Lung (tissue), 11 donors: ENCODE measurements at regions not wholly inside any gene's neighbourhood (a gene's known extent, or its start where the extent isn't known, plus 50 kb on each side); places are given as distances from the start of the nearest gene placed in this dataset.

Experiments used
- ATAC-seq: fragments of 200-7000 bp; cut with Tn5 transposase; one replicate; pipeline ENCODE4 v1.9.1; 2020; ENCODE audit warnings: moderate number of reproducible peaks; ENCODE audit not compliant: insufficient read depth, low FRiP score
- DNase-seq, 3 donors: peaks; one replicate each; pipeline ENCODE4 v3.0.0-alpha.2; 2013 to 2017
- H3K27ac ChIP-seq, 2 donors: one replicate each; pipeline ENCODE4 v1.5.1; 2013; ENCODE audit warnings: mild to moderate bottlenecking in 2 of 2, moderate library complexity in 2 of 2, control low read depth in 1 of 2, inconsistent platforms in 1 of 2, low read depth in 1 of 2, low read length in 1 of 2
- H3K27me3 ChIP-seq, 3 donors: one replicate each; pipeline ENCODE4 v1.5.1; 2013; ENCODE audit warnings: low read length in 2 of 3; ENCODE audit not compliant: control insufficient read depth in 3 of 3, insufficient read depth in 3 of 3
- H3K36me3 ChIP-seq, 4 donors: one replicate each; pipeline ENCODE4 v1.5.1; 2013; ENCODE audit warnings: low read length in 4 of 4, mild to moderate bottlenecking in 1 of 4, moderate library complexity in 1 of 4; ENCODE audit not compliant: control insufficient read depth in 4 of 4, insufficient read depth in 4 of 4
- H3K4me1 ChIP-seq, 5 donors: one replicate each; pipeline ENCODE4 v1.5.1; 2013; ENCODE audit warnings: low read length in 5 of 5, mild to moderate bottlenecking in 2 of 5, moderate library complexity in 1 of 5; ENCODE audit not compliant: control insufficient read depth in 5 of 5, insufficient read depth in 5 of 5
- H3K4me3 ChIP-seq: one replicate; pipeline ENCODE4 v1.5.1; 2013; ENCODE audit warnings: mild to moderate bottlenecking, control low read depth, moderate library complexity
- H3K9ac ChIP-seq, 2 donors: one replicate each; pipeline ENCODE4 v1.5.1; 2013; ENCODE audit warnings: low read length in 2 of 2, control low read depth in 1 of 2; ENCODE audit not compliant: insufficient read depth in 1 of 2
- H3K9me3 ChIP-seq, 4 donors: one replicate each; pipeline ENCODE4 v1.5.1; 2013; ENCODE audit warnings: low read length in 3 of 4, mild to moderate bottlenecking in 1 of 4, moderate library complexity in 1 of 4; ENCODE audit not compliant: control insufficient read depth in 4 of 4, insufficient read depth in 3 of 4
- CTCF ChIP-seq: IDR thresholded peaks from 2 replicates; pipeline ENCODE4 v1.5.1; 2012; ENCODE audit warnings: mild to moderate bottlenecking; ENCODE audit errors: control extremely low read depth, extremely low read depth
- WGBS, 2 donors: extraction: QIAGEN DNeasy Blood & Tissue Kit; methylation state at CpG; one replicate each; pipeline ENCODE4 v1.1.7; 2013; 5-methylcytosine and 5-hydroxymethylcytosine counted together
- donor health status: control.
- donor health status: control.
- donor health status: Bipolar disorder and iron deficiency.
- donor health status: healthy.
- donor health status: DM: yes; HTN: yes; CAD: no.

- no peaks in the 10 kb centered on the region for H3K4me1 ChIP-seq
- WGBS, 2 donors = 70 to 78% methylated on average over 1 of the region's 1 CpG
- ATAC-seq (no peak), DNase-seq (no peak)
- H3K27me3 ChIP-seq = no peaks in the 10 kb centered on the region
- no peaks in the 10 kb centered on the region for H3K9me3 ChIP-seq
- H3K9ac ChIP-seq = no peak overlapping the region
- no peaks in the 10 kb centered on the region for H3K36me3 ChIP-seq
- no peak for TF ChIP-seq CTCF
- H3K27ac ChIP-seq = no peak overlapping the region
- no peak overlapping the region for H3K4me3 ChIP-seq
Observed at GRCh38 chr5:61860978-61861377, 445.0 kb upstream of the KIF2A start.

GRCh38 chr5:61866930-61867329 lies 439.1 kb upstream of the KIF2A start:
- ATAC-seq (no peak), DNase-seq (no peak)
- Histone ChIP-seq H3K9me3 (peaks cover 0 to 5% (median 1%) of the 10 kb centered on the region in 4 donors), H3K36me3 (no peaks in the 10 kb centered on the region), H3K4me3 (no peak overlapping the region), H3K27ac (no peak overlapping the region), H3K9ac (no peak overlapping the region), H3K4me1 (peaks cover 0 to 2% (median 0%) of the 10 kb centered on the region in 5 donors), H3K27me3 (no peaks in the 10 kb centered on the region)
- WGBS, 2 donors = 59 to 66% methylated on average over 3 of the region's 3 CpGs
- no peak for TF ChIP-seq CTCF

DNA sequence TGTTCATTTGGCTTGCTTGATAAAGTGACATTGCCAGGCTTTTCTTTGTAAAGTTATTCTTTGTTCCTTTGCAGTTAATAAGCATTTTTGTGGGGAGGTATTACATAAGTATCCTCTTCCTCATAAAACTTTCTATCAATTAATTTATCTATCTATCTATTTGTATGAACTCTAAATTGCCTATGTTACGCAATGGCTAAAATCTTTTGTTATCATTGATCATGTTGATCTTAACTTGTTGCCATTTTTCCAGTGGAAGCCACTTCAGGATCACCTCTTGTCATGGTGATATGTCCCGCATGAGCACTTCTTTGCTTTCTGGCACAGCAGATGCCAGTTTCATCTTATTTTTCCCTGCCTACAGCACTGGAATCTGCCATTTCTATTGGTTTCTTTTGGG lies 436.7 kb upstream of the KIF2A start:
- 91 to 96% methylated on average over 2 of the region's 2 CpGs for WGBS, 2 donors
- Histone ChIP-seq H3K4me3 (no peak overlapping the region), H3K4me1 (peaks cover 0 to 2% (median 0%) of the 10 kb centered on the region in 5 donors), H3K27me3 (no peaks in the 10 kb centered on the region), H3K9ac (no peak overlapping the region), H3K9me3 (peaks cover 0 to 11% (median 3%) of the 10 kb centered on the region in 4 donors), H3K36me3 (no peaks in the 10 kb centered on the region), H3K27ac (no peak overlapping the region)
- TF ChIP-seq CTCF = no peak
- DNase-seq = no peak
- no peak for ATAC-seq

DNA sequence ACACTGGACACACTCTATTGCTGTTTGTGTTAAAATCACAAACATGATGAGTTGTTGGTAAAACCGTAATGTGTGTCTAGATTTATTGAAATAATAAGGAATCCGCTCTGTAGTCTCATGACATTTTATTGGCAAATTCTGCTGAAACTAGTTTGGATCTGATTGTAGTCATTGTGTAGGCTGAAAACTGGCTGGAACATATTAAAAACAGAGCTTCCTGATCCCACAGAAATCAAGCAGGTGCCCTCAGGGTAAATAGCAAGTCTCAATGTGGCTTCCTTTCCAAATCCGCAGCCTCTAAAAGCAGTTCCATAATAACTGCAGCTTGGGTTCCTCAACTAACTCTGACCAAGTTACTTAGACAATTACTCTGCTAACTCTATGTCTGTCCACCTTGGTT lies 427.5 kb upstream of the KIF2A start:
- H3K27ac ChIP-seq = no peak overlapping the region
- ATAC-seq = no peak
- WGBS, 2 donors = 95 to 99% methylated on average over 3 of the region's 3 CpGs
- no peak overlapping the region for H3K9ac ChIP-seq
- no peaks in the 10 kb centered on the region for H3K36me3 ChIP-seq
- TF ChIP-seq CTCF = no peak
- no peak overlapping the region for H3K4me3 ChIP-seq
- no peak for DNase-seq
- no peaks in the 10 kb centered on the region for H3K27me3 ChIP-seq
- H3K4me1 ChIP-seq = no peaks in the 10 kb centered on the region
- H3K9me3 ChIP-seq = peaks cover 0 to 2% (median 0%) of the 10 kb centered on the region in 4 donors
